ENCODE measurements at regions not wholly inside any gene's neighbourhood (a gene's known extent, or its start where the extent isn't known, plus 50 kb on each side); places are given as distances from the start of the nearest gene placed in this dataset.

- no peak overlapping the region for H3K4me2 ChIP-seq (ENCODE audit: low read length)
- no peaks in the 10 kb centered on the region for H4K20me1 ChIP-seq (ENCODE audit: insufficient read depth, low read length)
- H3K4me3 ChIP-seq (ENCODE audit: low read length) = no peak overlapping the region
- H3K27ac ChIP-seq (ENCODE audit: low read length) = no peak overlapping the region
- H3K79me2 ChIP-seq (ENCODE audit: low read length) = no peaks in the 10 kb centered on the region
- H3K27me3 ChIP-seq (ENCODE audit: low read depth, low read length) = no peaks in the 10 kb centered on the region
- no peaks in the 10 kb centered on the region for H3K4me1 ChIP-seq (ENCODE audit: low read length)
- H3K36me3 ChIP-seq (replicated peaks; ENCODE audit: low read depth, low read length) = no peaks in the 10 kb centered on the region
- no peaks in the 10 kb centered on the region for H3K9me3 ChIP-seq (ENCODE audit: insufficient read depth, low read length)
- TF ChIP-seq CTCF (IDR thresholded peaks at IDR 0.05; ENCODE audit: low read depth, low read length) = no peak
- no peak for TF ChIP-seq EZH2phosphoT487 (IDR thresholded peaks at IDR 0.05; ENCODE audit: low read depth)
- no peak overlapping the region for H3K9ac ChIP-seq (ENCODE audit: low read length)
- H2AFZ ChIP-seq (ENCODE audit: low read depth, low read length) = no peak overlapping the region
Measured at GRCh38 chr7:57198801-57199200, 66.6 kb upstream of the ZNF479 start.

- H3K4me3 ChIP-seq (ENCODE audit: low read length) = no peak overlapping the region
- TF ChIP-seq EZH2phosphoT487 (IDR thresholded peaks at IDR 0.05; ENCODE audit: low read depth) (no peak), CTCF (IDR thresholded peaks at IDR 0.05; ENCODE audit: low read depth, low read length) (no peak)
- no peaks in the 10 kb centered on the region for H3K4me1 ChIP-seq (ENCODE audit: low read length)
- H2AFZ ChIP-seq (ENCODE audit: low read depth, low read length) = no peak overlapping the region
- H3K9ac ChIP-seq (ENCODE audit: low read length) = no peak overlapping the region
- no peaks in the 10 kb centered on the region for H3K36me3 ChIP-seq (replicated peaks; ENCODE audit: low read depth, low read length)
- no peaks in the 10 kb centered on the region for H3K9me3 ChIP-seq (ENCODE audit: insufficient read depth, low read length)
- H3K4me2 ChIP-seq (ENCODE audit: low read length) = no peak overlapping the region
- no peaks in the 10 kb centered on the region for H3K27me3 ChIP-seq (ENCODE audit: low read depth, low read length)
- no peak overlapping the region for H3K27ac ChIP-seq (ENCODE audit: low read length)
- no peaks in the 10 kb centered on the region for H4K20me1 ChIP-seq (ENCODE audit: insufficient read depth, low read length)
- H3K79me2 ChIP-seq (ENCODE audit: low read length) = no peaks in the 10 kb centered on the region
Measured at GRCh38 chr7:57199252-57199651, 67.0 kb upstream of the ZNF479 start.

GRCh38 chr7:57201021-57201894 is 69.0 kb upstream of the ZNF479 start:
- Histone ChIP-seq H3K9me3 (ENCODE audit: insufficient read depth, low read length) (no peaks in the 10 kb centered on the region), H2AFZ (ENCODE audit: low read depth, low read length) (no peak overlapping the region), H3K4me1 (ENCODE audit: low read length) (no peaks in the 10 kb centered on the region), H3K36me3 (replicated peaks; ENCODE audit: low read depth, low read length) (no peaks in the 10 kb centered on the region), H3K9ac (ENCODE audit: low read length) (no peak overlapping the region), H3K4me3 (ENCODE audit: low read length) (no peak overlapping the region), H3K27ac (ENCODE audit: low read length) (no peak overlapping the region), H3K4me2 (ENCODE audit: low read length) (no peak overlapping the region), H4K20me1 (ENCODE audit: insufficient read depth, low read length) (no peaks in the 10 kb centered on the region), H3K79me2 (ENCODE audit: low read length) (no peaks in the 10 kb centered on the region), H3K27me3 (ENCODE audit: low read depth, low read length) (no peaks in the 10 kb centered on the region)
- TF ChIP-seq CTCF (IDR thresholded peaks at IDR 0.05; ENCODE audit: low read depth, low read length) (no peak), EZH2phosphoT487 (IDR thresholded peaks at IDR 0.05; ENCODE audit: low read depth) (no peak)

- TF ChIP-seq CTCF (IDR thresholded peaks at IDR 0.05; ENCODE audit: low read depth, low read length) = no peak
- no peak overlapping the region for H3K9ac ChIP-seq (ENCODE audit: low read length)
- no peaks in the 10 kb centered on the region for H3K9me3 ChIP-seq (ENCODE audit: insufficient read depth, low read length)
- H2AFZ ChIP-seq (ENCODE audit: low read depth, low read length) = no peak overlapping the region
- no peaks in the 10 kb centered on the region for H4K20me1 ChIP-seq (ENCODE audit: insufficient read depth, low read length)
- H3K27ac ChIP-seq (ENCODE audit: low read length) = no peak overlapping the region
- no peaks in the 10 kb centered on the region for H3K79me2 ChIP-seq (ENCODE audit: low read length)
- no peaks in the 10 kb centered on the region for H3K4me1 ChIP-seq (ENCODE audit: low read length)
- no peaks in the 10 kb centered on the region for H3K36me3 ChIP-seq (replicated peaks; ENCODE audit: low read depth, low read length)
- H3K27me3 ChIP-seq (ENCODE audit: low read depth, low read length) = no peaks in the 10 kb centered on the region
- H3K4me2 ChIP-seq (ENCODE audit: low read length) = no peak overlapping the region
- no peak overlapping the region for H3K4me3 ChIP-seq (ENCODE audit: low read length)
Measured at GRCh38 chr7:57201895-57202210, 69.6 kb upstream of the ZNF479 start.

Data from OCI-LY3 (cell line).